NOMO-1 treated with DMSO at 0.1 percent for 48 hours (cell line): ENCODE measurements at regions not wholly inside any gene's neighbourhood (a gene's known extent, or its start where the extent isn't known, plus 50 kb on each side); places are given as distances from the start of the nearest gene placed in this dataset.

Experiments
- DNase-seq: peaks from one replicate; lab custom pipeline; 2025; ENCODE audit not compliant: unreplicated experiment; lab: John Stamatoyannopoulos, UW

DNA sequence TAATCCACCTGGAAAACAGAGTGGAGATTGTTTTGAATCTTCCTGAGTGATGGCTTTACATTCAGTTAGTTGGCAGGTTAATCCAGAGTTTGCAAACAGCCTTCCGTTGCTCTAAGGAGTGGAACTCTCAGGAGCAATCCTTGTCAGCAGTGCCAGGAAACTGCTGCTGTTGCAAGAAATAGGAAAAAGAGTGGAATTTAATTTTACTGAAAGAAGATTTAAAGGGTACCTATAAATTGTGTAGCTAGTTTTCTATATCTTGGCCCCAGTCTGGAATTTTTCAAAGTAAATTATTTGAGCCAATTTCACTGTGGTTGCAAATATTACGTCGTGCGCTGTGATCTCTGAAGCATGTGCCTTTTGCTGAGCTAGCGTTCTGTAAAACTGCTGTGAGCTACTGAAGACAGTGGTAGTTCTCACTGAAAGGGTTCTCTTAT lies 55.5 kb upstream of the SLC5A12 start:
- no peak for DNase-seq

DNA sequence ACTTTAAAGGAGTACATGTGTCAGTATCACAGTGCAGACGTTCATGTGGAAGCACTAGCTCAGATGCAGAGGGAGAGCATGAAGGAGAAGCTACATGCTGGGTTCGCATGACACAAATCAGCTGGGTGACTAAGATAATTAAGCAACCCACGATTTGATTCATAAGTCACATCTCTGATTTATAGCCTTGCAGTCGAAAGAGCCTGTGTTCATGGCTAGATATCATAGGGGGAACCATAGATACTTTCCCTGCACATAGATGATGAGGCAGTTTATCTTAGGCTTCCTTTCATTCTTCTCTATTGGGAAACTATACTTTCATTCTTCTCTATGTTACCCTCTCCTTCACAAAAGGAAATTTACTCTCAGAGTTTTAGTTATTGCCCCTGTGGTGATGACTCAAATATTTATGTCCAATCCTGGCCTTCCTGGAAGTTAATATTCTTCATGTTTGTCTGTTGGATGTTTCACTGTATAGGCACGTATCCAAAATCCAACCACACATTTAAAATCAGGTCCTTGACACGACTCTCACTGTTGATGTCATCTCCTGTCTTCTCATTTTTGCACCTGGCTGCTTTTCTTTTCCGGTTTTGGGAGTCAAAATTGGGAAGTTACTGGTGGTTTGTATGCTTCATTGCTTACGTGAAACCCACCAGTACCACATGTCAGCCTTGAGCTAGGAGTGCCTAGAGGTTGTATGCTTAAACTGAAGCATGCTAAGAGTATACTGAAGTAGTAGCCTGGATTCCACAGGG lies 56.3 kb upstream of the SLC5A12 start:
- DNase-seq = peak; percentile 36

DNA sequence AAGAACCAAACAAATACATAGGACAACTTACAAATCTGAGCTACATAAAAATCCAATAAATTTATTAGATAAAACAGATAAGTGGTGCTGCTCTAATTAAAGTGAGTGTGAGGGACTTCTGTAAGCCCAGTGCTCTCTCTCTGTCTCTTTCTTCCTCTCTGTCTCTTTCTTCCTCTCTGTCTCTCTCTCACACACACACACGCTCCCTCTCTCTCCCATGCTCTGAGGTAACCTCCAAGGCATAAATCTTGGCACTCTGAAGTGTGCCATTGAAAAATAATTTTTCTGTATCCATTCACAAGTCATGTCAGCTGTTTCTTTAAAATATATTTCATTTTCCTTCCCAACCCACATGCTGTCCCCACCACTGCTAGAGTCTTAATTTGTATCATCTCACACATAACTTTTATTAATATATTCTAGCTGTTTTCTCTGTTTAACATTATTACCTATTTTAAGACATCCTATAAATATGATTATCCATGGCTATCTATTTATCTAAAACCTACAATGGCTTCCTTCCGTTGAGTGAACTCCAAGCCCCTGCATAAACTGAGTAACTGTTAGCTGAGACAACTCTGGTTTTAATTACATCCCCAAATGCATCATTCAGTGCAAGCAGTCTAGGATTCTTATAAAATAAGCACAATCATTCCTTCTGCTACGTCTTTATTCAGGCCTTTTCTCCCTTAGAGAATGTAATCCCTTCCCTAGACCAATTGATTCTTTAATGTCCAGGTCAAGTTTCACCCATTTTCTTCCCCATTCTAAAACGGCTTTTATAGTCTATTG lies 57.4 kb upstream of the SLC5A12 start:
- no peak for DNase-seq

DNA sequence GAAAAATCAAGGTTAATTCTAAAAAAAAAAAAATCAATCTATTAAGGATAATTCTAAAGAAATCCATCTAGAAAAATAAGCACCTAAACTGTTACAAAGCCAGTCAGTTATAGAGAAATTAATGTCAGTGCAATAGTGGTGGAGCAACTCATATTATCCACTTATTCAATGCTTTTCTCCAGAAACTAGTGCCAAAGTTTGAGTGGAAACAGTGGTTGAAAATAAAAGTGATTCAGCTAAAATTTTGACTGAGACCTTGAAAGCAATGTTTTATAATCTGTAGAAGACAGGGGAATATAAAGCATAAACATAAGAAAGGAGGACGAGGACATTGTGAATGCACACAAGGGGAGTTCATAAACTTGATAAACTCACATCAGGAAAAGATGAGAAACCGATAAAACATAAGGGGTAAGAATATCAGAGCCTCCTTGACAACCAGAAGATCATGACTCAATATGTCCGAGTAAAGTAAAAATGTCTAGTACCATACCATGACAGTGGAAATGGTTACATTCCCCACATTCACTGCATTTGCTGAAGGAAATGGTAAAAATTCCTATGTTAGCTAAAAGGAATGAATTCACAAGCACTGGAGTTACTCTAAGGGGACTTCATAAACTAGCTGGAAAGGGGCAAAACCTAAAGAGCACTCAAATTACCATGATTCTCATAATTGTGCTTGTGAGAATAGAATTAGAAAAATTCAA lies 58.7 kb upstream of the SLC5A12 start:
- no peak for DNase-seq

DNA sequence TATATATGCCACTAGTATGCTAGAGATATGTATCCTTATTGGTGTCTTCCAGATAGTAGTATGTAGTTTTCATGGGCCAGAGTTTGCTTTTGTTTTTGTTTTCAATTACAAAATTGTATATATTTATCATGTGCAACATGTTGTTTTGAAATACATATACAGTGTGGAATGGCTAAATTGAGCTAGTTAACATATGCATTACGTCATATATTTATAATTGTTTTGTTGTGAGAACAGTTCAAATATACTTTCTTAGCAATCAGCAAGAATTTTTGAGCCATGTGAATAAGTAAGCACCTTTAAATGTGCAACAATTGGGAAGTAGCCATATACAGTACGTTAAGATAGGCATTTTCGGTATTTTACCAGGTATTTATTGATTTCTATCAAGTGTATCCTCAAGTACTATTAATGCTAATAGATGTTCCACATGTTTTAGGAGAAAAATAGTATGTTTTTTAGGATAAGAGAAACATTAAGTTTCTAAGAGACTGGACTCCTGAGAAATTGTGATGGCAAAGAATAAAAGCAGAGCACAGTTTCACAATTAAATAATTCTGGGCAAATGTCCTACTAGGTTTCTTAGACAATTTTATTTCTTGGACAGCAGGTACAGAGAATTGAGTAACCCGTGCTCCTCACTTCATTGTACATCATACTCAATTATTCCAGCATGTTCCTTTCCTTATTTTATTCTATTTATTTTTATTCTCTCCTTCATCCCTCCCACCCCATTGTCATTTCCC lies 60.5 kb upstream of the SLC5A12 start:
- DNase-seq = no peak

DNA sequence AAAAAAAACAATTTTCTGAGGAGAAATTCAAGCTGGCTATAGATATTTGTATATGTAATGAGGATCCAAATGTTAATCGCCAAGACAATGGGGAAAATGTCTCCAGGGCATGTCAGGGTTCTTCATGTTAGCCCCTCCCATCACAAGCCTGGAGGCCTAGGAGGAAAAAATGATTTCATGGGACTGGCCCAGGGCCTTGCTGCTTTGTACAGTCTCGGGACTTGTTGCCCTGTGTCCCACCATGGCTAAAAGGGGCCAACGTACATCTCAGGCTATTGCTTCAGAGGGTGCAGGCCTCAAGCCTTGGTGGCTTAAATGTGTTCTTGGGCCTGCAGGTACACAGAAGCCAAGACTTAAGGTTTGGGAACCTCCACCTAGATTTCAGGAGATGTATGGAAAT lies 62.1 kb upstream of the SLC5A12 start:
- DNase-seq = no peak

DNA sequence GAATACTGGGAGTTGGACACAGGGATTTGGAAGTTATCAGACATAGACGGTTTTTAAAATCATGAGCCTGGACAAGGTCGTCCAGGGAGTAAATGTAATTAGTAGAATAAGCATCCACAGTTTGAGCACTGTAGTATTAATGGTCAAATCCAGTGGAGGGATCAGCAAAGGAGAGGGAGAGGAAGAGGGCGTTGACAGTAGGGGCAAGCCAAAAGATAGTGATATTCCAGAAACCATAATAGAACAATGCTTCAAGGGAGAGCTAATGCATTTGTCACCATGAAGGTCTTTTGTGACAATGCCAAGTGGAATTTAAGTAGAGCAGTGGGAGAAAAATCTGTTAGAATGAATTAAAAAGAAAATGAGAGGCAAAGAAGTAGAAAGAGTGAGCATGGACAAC lies 68.9 kb upstream of the SLC5A12 start:
- DNase-seq = no peak

DNA sequence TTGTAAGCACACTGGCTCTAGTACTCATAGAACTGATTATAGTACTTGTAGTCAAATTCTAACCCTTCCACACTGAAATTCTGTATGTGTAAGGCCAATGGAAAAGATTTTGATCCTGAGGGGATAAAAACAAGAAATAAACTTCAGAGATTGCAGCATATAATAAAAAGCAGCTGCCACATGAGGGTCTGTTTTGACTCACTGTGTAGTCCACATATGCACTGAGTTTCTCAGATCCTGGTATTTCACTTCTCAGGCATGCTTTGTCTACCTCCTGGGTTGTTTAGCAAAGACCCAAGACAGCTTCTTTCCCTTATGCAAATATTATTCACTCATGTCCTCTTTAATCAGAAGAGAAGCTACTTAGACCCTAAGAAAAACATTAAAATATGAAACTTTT lies 71.1 kb upstream of the SLC5A12 start:
- no peak for DNase-seq

DNA sequence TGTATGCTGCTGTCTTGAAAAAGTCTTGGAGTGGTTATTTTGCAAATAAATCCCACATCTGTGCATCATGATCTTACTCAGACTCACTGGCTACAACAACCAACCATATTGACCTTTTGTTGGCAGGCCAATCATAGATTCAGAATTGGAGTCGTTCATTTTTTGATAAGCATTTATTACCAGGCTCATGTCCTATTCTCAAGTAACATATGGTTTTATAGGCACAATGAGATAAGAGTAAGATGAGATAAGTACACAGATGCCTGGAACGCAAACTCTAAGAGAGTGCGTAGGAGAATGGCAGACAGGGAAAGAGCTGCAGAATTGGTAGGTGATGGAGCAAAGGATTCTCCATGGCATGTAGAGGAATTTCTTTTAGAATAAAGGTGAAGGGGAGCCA lies 71.6 kb upstream of the SLC5A12 start:
- no peak for DNase-seq

DNA sequence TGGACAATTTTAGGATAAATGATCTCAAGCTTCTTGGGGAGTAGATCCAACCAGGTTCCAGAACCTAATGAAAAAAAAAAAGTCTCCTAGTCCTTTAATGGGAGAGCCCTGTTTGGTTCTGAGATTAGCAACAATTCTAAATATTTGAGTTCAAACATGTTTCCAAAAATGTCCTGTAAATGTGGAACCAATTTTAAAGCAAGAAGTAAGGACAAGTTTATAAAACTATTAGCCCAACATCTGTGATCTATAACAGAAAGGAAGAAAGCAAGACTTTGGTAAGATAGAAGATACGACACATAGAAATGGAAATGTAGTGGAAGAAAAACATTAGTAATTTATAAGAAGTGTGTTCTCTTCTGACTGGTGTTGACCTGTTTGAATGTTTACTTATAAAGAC lies 79.7 kb upstream of the SLC5A12 start:
- no peak for DNase-seq

DNA sequence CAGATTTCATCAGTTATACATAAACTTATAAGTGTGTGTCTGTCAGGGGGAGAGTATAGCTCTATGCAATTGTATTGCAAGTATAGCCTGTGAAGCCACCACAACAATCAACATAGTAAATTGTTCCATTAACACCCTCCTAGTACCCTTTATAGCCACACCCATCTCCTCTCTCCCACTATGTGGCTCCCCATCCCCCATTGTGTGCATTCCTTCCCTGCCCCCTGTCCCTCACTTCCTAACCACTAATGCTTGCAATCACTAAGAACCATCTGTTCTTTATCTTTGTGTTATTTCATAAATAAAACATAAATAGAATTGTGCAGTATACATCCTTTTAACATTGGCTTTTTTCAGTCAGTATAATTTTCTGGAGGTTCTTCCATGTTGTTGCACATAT lies 83.1 kb upstream of the SLC5A12 start:
- no peak for DNase-seq

DNA sequence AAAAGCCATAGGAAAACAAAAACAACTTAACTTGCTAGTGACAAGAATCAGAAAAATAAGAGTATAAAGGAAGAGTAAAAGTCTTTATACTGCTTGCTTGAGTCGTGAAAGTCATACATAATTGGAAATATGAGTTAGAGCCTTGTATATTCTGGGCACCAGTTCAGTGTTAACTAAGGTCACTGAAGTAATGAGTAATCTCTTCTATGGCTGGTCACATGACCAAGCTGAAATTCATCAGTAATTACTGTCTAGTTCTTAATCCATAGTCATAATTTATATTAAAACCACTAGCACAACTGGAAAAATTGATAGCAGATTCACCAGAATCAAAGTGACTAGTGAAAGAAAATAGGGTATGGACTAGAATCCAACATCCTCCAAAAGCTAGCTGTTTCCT lies 84.4 kb upstream of the SLC5A12 start:
- no peak for DNase-seq

DNA sequence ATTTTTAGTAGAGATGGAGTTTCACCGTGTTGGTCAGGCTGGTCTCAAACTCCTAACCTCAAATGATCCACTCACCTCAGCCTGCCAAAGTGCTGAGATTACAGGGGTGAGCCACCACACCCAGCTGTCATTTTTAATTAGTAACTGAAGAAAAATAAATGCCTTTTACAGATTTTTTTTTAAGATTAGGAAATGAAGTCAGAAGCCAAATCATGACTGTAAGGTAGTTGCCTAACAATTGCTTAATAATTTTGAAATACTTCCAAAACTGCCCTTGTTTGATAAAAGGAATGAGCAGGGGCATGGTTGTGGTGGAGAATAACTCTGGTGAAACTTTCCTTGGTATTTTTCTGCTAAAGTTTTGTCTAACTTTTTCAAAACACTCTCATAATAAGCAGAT lies 98.9 kb upstream of the SLC5A12 start:
- peak; percentile 3 for DNase-seq

DNA sequence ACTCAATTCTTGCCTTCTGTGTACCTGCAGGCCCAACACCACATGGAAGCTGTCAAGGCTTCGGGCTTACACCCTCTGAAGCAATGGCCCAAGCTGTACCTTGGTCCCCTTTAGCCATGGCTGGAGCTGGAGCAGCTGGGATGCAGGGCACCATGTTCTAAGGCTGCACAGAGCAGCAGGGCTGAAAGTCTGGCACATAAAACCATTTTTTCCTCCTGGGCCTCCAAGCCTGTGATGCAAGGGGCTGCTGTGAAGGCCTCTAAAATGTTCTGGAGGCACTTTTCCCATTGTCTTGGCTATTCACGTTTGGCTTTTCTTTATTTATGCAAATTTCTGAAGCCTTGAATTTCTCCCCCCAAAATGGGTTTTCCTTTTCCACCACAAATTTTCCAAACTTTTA lies 102.1 kb upstream of the SLC5A12 start:
- no peak for DNase-seq

DNA sequence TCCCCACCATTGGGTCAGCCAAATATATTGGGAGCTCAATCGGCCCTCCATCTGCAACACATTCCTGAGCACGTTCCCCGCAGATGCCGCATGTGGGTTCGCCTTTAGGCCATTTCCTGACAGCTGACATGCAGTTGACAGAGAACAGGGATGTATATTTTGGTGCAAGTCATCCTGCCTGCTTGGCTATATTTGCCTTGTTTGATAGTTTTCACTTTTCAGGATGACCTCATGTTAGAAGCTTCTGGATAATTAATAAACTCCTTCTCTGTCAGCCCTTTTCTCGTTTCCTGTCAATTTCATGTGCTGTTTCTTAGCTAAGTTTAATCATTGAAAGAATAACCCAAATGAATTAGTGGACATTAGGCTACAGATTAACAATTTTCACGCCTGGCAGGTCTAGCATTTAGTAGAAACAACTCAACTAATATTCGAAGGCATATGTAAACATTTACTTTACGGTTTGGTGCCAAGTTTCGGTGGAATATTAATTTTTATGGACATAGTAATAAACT lies 105.8 kb upstream of the SLC5A12 start:
- no peak for DNase-seq

DNA sequence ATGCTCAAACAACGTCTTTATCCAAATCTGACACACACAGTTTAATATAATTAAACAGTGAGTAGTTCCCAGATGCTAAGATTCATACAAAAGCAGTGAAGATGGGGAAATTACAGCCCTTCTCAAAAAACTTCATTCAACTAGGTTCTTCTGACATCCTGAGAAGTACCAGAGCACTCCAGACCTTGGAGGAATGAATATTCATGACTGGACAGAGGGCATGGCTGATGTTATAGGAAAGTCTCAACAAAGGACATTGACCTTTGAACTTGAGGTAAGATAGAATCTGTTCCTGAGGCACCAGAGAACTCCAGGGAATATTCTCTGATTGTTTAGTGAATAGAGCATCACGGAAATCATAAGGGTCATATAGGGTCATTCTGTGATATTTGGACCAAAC lies 106.4 kb upstream of the SLC5A12 start:
- no peak for DNase-seq

DNA sequence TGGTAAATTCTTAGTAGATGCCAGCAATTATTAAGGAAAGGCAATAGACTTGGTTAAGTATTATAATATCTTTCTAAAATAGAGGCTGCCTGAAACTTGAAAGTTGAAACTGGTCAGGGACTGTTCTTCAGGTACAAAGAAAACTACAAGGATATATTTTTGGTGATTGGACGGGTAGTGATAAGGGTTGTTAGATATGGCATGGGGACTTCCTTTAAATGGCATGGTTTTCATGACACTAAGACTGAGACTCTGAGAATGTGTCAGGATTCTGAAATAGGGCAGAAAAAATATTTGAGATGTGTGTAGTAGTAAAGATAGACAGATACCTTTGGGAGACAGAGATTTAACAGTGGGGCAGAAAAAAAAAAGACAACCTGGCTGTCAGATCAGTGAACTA lies 108.4 kb upstream of the SLC5A12 start:
- DNase-seq = no peak

DNA sequence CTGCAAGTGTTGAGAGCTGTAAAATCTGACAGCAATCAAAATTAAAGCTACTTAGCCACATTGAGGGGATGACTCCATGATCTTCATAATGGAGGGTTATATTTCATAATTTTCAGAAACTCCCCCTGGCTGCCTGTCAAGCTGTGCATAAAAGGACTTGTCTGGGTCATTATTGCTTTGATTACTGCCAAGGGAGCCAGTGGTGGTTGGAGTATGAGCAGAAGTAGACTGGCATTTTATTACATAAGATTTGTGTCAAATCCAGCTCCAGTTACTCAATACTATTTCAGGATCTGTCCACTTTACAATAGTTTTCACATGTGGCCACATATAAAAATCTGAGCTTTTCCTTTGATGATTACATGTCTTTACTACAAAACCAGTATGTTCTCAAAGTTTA lies 108.9 kb upstream of the SLC5A12 start:
- DNase-seq = no peak

DNA sequence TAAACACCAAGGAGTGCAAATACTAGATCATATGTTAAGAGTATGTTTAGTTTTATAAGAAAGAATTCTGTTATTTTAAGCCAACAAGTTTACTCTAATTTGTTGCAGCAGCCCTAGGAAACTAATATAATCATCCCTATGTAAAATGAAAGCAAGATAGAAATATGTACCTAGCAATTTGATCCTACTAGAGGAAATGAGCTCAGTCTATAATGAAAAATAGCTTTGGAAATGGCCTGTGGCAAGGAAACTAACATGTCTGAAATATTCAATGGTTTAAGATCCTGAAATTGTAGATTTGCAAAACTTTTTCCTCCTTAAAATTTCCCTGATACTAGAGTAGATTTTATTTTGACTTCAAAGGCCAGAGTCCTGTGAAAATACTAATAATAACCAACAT lies 112.7 kb upstream of the SLC5A12 start:
- DNase-seq = no peak

DNA sequence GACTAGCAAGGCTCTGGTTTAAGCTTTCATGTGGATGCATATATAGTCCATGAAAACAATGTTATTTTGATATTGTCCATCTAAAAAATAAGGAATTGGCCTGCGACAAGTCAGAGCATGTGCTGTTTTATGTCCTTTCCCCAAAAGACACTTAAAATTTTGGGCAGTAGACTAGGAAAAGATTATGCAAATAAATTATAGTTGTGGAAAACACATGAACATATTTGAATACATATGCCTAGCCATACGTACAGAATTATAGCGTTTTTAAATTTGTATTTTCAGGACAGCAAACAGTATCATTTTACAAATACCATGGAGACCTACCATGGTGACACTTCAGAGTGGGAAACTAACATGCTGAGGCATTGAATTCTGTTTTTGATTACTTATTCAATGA lies 113.8 kb upstream of the SLC5A12 start:
- DNase-seq = no peak

DNA sequence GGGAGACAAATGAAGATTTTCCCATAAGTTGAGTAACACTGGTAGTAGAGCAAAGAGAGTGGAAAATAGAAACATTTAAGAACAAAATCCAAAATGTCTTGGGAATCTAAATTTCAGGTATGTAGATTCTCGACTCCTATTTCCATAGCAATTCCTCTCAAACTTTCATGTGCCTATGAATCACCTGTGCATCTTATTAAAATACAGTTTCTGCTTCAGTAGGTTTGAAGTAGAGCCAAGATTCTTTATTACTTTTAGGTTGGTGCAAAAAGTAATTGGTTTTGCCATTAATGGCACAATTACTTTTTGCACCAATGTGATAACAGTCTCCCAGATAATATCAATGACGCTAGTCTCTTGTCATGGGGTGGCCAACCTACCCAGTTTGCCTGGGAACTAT lies 115.3 kb upstream of the SLC5A12 start:
- DNase-seq = no peak
